Left lung (tissue), 4 donors: ENCODE measurements at regions not wholly inside any gene's neighbourhood (a gene's known extent, or its start where the extent isn't known, plus 50 kb on each side); places are given as distances from the start of the nearest gene placed in this dataset.

ENCODE experiments used
- ATAC-seq: fragments of 200-7000 bp; cut with Tn5 transposase; one replicate; pipeline ENCODE4 v1.9.1; 2020; ENCODE audit warnings: moderate library complexity
- DNase-seq, 4 donors: peaks; one replicate each; pipeline ENCODE4 v3.0.0-alpha.2; 2013 to 2020
- H3K27ac ChIP-seq, 2 donors: fragments of 200-600 bp; sonication (generic) in 1 of 2; one replicate each; pipeline versions ENCODE4 v1.5.0 to v1.8.0; 2020 to 2021
- H3K27me3 ChIP-seq, 2 donors: fragments of 200-600 bp; sonication (generic) in 1 of 2; one replicate each; pipeline versions ENCODE4 v1.5.0 to v1.8.0; 2020 to 2021
- H3K36me3 ChIP-seq, 2 donors: fragments of 200-600 bp; sonication (generic) in 1 of 2; one replicate each; pipeline versions ENCODE4 v1.5.0 to v1.8.0; 2020 to 2021
- H3K4me1 ChIP-seq, 2 donors: fragments of 200-600 bp; one replicate each; pipeline ENCODE4 v1.8.0; 2021
- H3K4me3 ChIP-seq, 2 donors: fragments of 200-600 bp; sonication (generic) in 1 of 2; one replicate each; pipeline versions ENCODE4 v1.5.0 to v1.8.0; 2020 to 2021; ENCODE audit warnings: mild to moderate bottlenecking in 1 of 2
- H3K9me3 ChIP-seq, 2 donors: fragments of 200-600 bp; sonication (generic) in 1 of 2; one replicate each; pipeline versions ENCODE4 v1.5.0 to v1.8.0; 2020 to 2021
- CTCF ChIP-seq, 2 donors: fragments of 200-600 bp; sonication (generic) in 1 of 2; IDR thresholded peaks; one replicate each; pipeline versions ENCODE4 v1.5.0 to v1.8.0; 2021; ENCODE audit warnings: antibody characterized with exemption in 2 of 2
- intact Hi-C, 2 donors: fragments of 100-400 bp; cut with DNase I; formaldehyde crosslinking; loops; one replicate each; pipeline versions ENCODE4 v1.11.2 to v1.14.2; 2022
- donor health status: DM: no; HTN: yes; CAD: no.
- donor health status: DM: no; HTN: no; CAD: no.

GRCh38 chr11:70736937-70737640, 338.8 kb downstream of the CTTN start:
- H3K27ac ChIP-seq = no peak overlapping the region
- intact Hi-C loops = no loop called here
- H3K4me3 ChIP-seq = no peak overlapping the region
- TF ChIP-seq CTCF (IDR thresholded peaks at IDR 0.05) = no peak
- ATAC-seq (no peak), DNase-seq (no peak)
- no peaks in the 10 kb centered on the region for H3K36me3 ChIP-seq
- peaks cover 0 to 7% of the 10 kb centered on the region in 2 donors for H3K27me3 ChIP-seq
- H3K4me1 ChIP-seq = no peaks in the 10 kb centered on the region
- H3K9me3 ChIP-seq = no peaks in the 10 kb centered on the region

- no peak for TF ChIP-seq CTCF (IDR thresholded peaks at IDR 0.05)
- peaks cover 0 to 16% of the 10 kb centered on the region in 2 donors for H3K27me3 ChIP-seq
- H3K9me3 ChIP-seq = no peaks in the 10 kb centered on the region
- no peak overlapping the region for H3K27ac ChIP-seq
- no peaks in the 10 kb centered on the region for H3K4me1 ChIP-seq
- ATAC-seq = no peak
- DNase-seq = peak in 1 of 4 donors; percentile 65
- no peak overlapping the region for H3K4me3 ChIP-seq
- H3K36me3 ChIP-seq = no peaks in the 10 kb centered on the region
- intact Hi-C loops = no loop called here
These were observed 339.7 kb downstream of the CTTN start for GRCh38 chr11:70737816-70738630.

- intact Hi-C loops = no loop called here
- no peak overlapping the region for H3K27ac ChIP-seq
- H3K27me3 ChIP-seq = peaks cover 0 to 22% of the 10 kb centered on the region in 2 donors
These were observed 340.3 kb downstream of the CTTN start for GRCh38 chr11:70738661-70739060.

GRCh38 chr11:70739091-70739490, 340.8 kb downstream of the CTTN start:
- Histone ChIP-seq H3K9me3 (no peaks in the 10 kb centered on the region), H3K36me3 (no peaks in the 10 kb centered on the region), H3K27ac (no peak overlapping the region), H3K27me3 (peaks cover 0 to 27% of the 10 kb centered on the region in 2 donors), H3K4me1 (no peaks in the 10 kb centered on the region), H3K4me3 (no peak overlapping the region)
- no peak for TF ChIP-seq CTCF (IDR thresholded peaks at IDR 0.05)
- DNase-seq (no peak), ATAC-seq (no peak)
- intact Hi-C loops = no loop called here

More at GRCh38 chr11:70738661-70739060, 340.3 kb downstream of the CTTN start:
- peak in 1 of 4 donors; percentile 65 for DNase-seq
- Histone ChIP-seq H3K4me3 (no peak overlapping the region), H3K9me3 (no peaks in the 10 kb centered on the region), H3K4me1 (no peaks in the 10 kb centered on the region), H3K36me3 (no peaks in the 10 kb centered on the region)
- no peak for TF ChIP-seq CTCF (IDR thresholded peaks at IDR 0.05)
- no peak for ATAC-seq

- no peaks in the 10 kb centered on the region for H3K36me3 ChIP-seq
- ATAC-seq (no peak), DNase-seq (no peak)
- H3K9me3 ChIP-seq = no peaks in the 10 kb centered on the region
- H3K27me3 ChIP-seq = peaks cover 0 to 35% of the 10 kb centered on the region in 2 donors
- TF ChIP-seq CTCF (IDR thresholded peaks at IDR 0.05) = no peak
- H3K27ac ChIP-seq = no peak overlapping the region
- intact Hi-C loops = no loop called here
- H3K4me3 ChIP-seq = no peak overlapping the region
- H3K4me1 ChIP-seq = no peaks in the 10 kb centered on the region
These were observed 341.6 kb downstream of the CTTN start for GRCh38 chr11:70739811-70740487.
